ENCODE measurements at regions not wholly inside any gene's neighbourhood (a gene's known extent, or its start where the extent isn't known, plus 50 kb on each side); places are given as distances from the start of the nearest gene placed in this dataset.

- TF ChIP-seq CTCF (IDR thresholded peaks at IDR 0.05) (no peak), POLR2AphosphoS5 (IDR thresholded peaks at IDR 0.05; ENCODE audit: insufficient read depth in 1 of 2, low read depth in 1 of 2) (no peak), POLR2A (IDR thresholded peaks at IDR 0.05) (no peak)
Measured at GRCh38 chr4:26185436-26185835, 135.4 kb upstream of the RBPJ start.

Data from vagina (tissue), 2 donors.